Muscle of back (tissue), 3 donors: ENCODE measurements at regions not wholly inside any gene's neighbourhood (a gene's known extent, or its start where the extent isn't known, plus 50 kb on each side); places are given as distances from the start of the nearest gene placed in this dataset.

Experiments
- DNase-seq, 3 donors: peaks; one replicate each; pipeline versions ENCODE4 v3.0.0 to v3.0.0-alpha.2; 2013

- no peak for DNase-seq
Observed at GRCh38 chr9:126221480-126221879, 105.1 kb upstream of the MVB12B start.

- no peak for DNase-seq
Observed at GRCh38 chr9:126222363-126222834, 104.2 kb upstream of the MVB12B start.

GRCh38 chr9:126222835-126223431 is 103.7 kb upstream of the MVB12B start:
- DNase-seq: no peak

GRCh38 chr9:126223798-126224531 is 102.7 kb upstream of the MVB12B start:
- no peak for DNase-seq

- DNase-seq: no peak
Observed at GRCh38 chr9:126225611-126226609, 100.7 kb upstream of the MVB12B start.

- DNase-seq: no peak
Observed at GRCh38 chr9:126226991-126227936, 99.4 kb upstream of the MVB12B start.

GRCh38 chr9:126228111-126228780 is 98.4 kb upstream of the MVB12B start:
- DNase-seq: no peak

- peak; percentile 47 to 83 (median 67) for DNase-seq
Observed at GRCh38 chr9:126228781-126229444, 97.7 kb upstream of the MVB12B start.

GRCh38 chr9:126229501-126229900 is 97.1 kb upstream of the MVB12B start:
- no peak for DNase-seq

GRCh38 chr9:126230692-126231091 is 95.9 kb upstream of the MVB12B start:
- no peak for DNase-seq

GRCh38 chr9:126232461-126232860 is 94.2 kb upstream of the MVB12B start:
- DNase-seq: no peak

- no peak for DNase-seq
Observed at GRCh38 chr9:126233175-126233574, 93.5 kb upstream of the MVB12B start.

- DNase-seq: no peak
Observed at GRCh38 chr9:126233913-126234525, 92.6 kb upstream of the MVB12B start.

- no peak for DNase-seq
Observed at GRCh38 chr9:126234681-126235335, 91.8 kb upstream of the MVB12B start.

GRCh38 chr9:126235336-126236243 is 91.0 kb upstream of the MVB12B start:
- DNase-seq: no peak

GRCh38 chr9:126236273-126236672 is 90.4 kb upstream of the MVB12B start:
- DNase-seq: no peak

GRCh38 chr9:126238415-126238814 is 88.2 kb upstream of the MVB12B start:
- DNase-seq: no peak

GRCh38 chr9:126239515-126239914 is 87.1 kb upstream of the MVB12B start:
- no peak for DNase-seq
